MV-4-11 (cell line): ENCODE measurements at regions not wholly inside any gene's neighbourhood (a gene's known extent, or its start where the extent isn't known, plus 50 kb on each side); places are given as distances from the start of the nearest gene placed in this dataset.
"Not testable (repeated sequence)": the region's sequence is repeated elsewhere in the genome, so short reads cannot be mapped to it uniquely, and the experiment has no call there.

Experiments used
- DNase-seq: peaks from one replicate; lab custom pipeline; 2025; lab: John Stamatoyannopoulos, UW

DNA sequence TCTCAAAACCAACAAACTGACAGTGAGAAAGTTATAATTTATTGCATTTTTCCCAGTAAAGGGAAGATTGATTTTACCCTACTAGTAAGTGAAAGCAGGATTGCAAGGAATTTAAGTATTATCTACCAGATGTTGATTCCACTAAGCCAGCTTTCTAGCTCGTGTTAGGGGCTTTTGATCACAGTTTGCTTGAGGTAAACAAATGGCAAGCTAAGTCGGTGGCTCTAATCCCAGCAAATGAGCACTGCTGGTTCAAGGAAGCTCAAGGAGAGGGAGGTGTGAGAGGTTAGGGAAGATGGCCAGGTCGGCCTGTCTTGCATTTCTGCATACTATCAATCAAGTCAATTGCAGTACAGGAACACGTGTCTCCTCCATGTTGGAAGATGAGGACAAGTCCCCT, 448.7 kb upstream of the POM121L12 start:
- DNase-seq = no peak

GRCh38 chr7:52584041-52584440, 451.4 kb upstream of the POM121L12 start:
- DNase-seq = no peak

GRCh38 chr7:52573141-52573540, 462.3 kb upstream of the POM121L12 start:
- not testable (repeated sequence) for DNase-seq

DNA sequence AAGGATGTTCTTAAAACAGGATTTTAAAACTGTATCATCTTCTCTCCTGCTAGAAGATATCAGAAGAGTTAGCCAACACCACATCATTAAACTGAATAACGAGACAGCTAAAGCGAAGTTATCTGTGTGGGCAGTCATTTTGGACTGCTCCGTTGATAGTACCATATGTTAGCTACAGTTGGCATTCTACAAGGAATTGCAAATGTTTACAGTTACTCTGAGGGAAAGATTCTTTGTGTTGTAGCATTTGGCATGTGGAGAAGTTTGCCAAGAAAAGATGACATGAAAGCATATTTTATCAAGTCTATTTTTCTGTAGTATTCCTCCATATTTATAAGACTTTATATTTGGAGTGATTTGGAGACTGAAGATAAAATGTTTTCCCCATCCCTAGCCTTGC, 464.4 kb upstream of the POM121L12 start:
- no peak for DNase-seq

DNA sequence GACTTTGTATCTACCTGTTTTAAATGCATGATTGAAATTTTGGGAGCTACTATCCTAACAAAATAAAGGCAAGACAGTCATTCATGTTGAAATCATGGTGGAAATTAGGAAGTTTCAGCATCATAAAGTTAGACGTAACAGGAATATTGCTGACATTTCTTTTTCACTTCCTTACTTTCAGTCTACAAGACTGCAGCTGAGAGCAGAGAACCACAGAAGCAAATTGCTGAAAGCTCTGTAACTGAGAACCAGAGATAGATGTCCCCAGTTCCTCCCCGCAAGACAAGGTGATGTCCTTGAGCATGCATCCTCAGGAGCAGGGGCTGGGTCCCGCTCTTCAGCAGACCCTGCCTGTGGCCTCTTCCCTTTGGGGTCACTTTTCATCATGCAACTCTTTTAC, 466.3 kb upstream of the POM121L12 start:
- DNase-seq = peak; percentile 34

DNA sequence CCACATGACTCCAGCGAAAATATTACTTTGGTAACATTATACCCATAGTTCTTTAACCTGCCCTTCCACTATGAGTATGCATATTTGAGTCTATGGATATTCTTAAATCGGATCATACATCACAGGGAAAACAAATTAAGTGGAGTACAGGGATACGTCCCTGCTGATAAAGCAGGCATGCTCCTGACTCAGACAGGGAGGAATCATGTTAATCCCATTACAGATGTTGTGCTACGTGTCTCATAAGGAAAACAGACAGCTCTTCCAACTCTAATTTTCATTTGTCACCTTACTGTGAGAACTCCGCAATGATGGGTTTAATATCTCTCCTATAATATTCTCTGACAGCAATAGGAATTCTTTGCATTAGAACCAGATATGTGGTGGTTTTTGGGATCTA, 469.5 kb upstream of the POM121L12 start:
- DNase-seq = no peak

GRCh38 chr7:52555805-52556204, 479.6 kb upstream of the POM121L12 start:
- DNase-seq = no peak

DNA sequence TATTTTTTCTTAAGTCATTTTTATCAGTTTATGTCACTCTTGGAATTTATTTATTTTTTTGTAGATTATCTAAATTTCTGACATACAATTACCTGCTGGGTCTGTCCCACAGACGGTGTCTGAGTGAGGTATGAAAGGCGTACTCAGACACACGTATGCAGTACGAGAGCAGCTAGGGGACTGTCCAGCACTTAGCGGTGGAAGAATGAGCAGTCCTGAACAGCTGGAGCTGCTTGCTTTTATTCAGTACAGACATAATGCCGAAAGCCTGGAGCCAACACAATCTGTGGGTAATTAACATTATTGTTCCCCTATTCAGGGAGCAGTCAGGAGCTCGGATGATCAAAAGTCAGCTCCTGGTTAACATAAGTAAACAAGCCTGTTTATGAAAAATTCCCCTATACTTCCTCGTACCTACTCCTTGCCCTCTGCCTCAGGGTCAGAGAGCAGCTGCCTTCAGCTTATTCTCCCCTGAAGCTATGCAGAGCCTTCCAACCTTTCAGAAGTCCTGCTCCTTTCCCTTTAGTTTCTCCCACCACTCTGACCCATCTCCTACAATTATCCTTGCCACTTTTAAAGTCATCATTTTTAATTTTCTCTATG, 488.0 kb upstream of the POM121L12 start:
- DNase-seq = no peak

DNA sequence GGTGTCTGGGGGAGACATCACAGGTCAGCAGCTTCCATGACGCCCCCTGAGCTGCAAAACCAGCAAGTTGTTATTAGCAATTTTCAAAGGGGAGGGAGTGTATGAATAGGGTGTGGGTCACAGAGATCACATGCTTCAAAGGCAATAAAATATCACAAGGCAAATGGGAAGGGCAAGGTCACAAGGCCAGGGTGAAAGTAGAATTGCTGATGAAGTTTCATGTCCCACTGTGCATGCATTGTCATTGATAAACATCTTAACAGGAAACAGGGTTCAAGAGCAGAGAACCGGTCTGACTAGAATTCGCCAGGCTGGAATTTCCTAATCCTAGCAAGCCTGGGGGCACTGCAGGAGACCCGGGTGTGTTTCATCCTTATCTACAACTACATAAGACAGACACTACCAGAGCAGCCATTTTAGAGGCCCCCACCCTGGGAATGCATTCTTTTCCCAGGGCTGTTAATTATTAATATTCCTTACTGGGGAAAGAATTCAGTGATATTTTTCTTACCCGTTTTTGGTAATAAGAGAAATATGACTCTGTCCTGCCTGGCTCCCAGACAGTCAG, 494.2 kb upstream of the POM121L12 start:
- not testable (repeated sequence) for DNase-seq

DNA sequence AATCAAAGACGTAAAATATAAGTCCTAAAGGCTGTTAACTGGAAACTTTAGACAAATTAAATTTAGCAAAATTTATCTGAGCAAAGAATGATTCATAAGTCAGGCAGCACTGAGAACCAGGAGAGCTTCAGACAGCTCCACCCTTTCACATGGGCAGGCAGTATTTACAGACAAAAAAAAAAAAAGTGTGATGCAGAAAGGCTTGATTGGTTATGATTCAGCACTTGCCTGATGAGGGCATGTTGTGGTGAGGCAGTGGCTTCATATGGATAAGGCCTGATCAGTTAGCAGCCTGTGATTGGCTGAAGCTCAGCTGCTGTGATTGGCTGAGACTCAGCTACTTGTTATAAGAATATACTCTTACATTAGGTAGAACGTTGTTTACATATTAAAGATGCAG, 495.4 kb upstream of the POM121L12 start:
- no peak for DNase-seq

- DNase-seq = no peak
These were observed 496.0 kb upstream of the POM121L12 start for GRCh38 chr7:52539414-52539813.

- DNase-seq = no peak
These were observed 498.4 kb upstream of the POM121L12 start for GRCh38 chr7:52537051-52537450.

GRCh38 chr7:52525772-52526341, 509.6 kb upstream of the POM121L12 start:
- DNase-seq = no peak

- DNase-seq = no peak
These were observed 516.6 kb upstream of the POM121L12 start for GRCh38 chr7:52518869-52519268.

DNA sequence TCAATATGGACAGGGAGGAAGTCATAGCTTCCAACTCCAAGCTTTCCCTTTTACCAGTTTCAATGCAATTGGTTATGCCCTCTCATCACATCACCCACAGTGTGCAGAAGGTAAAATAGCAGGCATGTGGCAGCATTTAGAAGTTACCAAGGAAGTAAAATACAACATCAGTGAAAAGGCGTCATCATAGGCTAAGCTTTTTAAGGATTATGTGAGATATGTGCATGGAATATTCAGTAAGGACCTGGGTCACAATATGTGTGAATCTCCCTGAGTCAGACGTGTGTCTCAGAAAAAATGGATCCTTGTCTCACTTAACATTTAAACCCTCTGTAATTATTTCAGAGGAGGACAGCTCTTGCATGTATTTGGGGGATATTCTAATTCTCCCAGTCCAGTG, 522.8 kb upstream of the POM121L12 start:
- no peak for DNase-seq

DNA sequence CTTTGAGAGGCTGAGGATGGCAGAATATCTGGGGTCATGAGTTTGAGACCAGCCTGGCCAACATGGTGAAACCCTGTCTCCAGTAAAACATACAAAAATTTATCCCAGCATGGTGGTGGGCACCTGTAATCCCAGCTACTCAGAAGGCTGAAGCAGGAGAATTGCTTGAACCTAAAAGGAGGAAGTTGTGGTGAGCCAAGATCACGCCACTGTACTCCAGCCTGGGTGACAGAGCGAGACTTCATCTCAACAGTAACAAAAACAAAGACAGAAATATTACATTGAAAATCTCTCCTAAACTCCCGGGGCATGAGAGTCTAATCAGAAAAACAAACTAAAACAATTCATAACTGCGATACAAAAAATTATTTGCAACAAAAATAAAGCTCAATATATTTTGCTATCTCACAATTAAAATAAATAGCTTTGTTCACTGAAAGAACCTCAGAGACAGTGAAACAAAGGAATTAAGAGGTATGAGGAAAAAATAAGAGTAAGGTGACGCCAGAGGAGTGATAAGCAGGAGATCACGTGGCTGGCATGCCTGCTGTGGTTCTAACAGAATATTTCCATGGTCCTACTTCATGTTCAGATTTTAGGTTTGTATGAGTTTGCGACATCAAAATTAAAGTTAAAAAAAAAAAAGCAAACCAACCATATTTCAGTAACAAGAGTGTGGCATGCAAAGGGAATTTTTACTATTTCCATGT, 527.7 kb upstream of the POM121L12 start:
- DNase-seq = peak; percentile 68

- no peak for DNase-seq
These were observed 529.1 kb upstream of the POM121L12 start for GRCh38 chr7:52506325-52506724.

GRCh38 chr7:52504561-52504960, 530.9 kb upstream of the POM121L12 start:
- no peak for DNase-seq

GRCh38 chr7:52502281-52502680, 533.2 kb upstream of the POM121L12 start:
- DNase-seq = no peak

DNA sequence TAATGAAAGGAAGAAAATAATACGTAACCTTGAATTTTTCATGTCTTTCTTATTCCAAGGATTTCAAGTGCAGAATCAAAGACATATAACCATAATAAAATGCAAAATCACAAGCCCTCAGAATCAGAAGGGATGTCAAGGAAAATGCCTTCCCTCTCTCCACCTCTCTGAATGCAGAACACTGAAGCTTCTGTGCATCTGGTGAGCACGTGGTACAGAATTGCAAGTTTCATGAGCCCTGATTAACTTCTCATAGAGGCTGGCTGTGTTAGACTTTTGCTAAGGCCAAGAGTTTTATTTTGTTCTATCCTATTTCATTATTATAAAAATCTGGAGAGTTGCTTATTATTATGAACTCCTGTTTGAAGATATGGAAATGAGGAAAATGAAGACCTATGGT, 533.7 kb upstream of the POM121L12 start:
- DNase-seq = no peak

- no peak for DNase-seq
These were observed 534.6 kb upstream of the POM121L12 start for GRCh38 chr7:52500841-52501240.

DNA sequence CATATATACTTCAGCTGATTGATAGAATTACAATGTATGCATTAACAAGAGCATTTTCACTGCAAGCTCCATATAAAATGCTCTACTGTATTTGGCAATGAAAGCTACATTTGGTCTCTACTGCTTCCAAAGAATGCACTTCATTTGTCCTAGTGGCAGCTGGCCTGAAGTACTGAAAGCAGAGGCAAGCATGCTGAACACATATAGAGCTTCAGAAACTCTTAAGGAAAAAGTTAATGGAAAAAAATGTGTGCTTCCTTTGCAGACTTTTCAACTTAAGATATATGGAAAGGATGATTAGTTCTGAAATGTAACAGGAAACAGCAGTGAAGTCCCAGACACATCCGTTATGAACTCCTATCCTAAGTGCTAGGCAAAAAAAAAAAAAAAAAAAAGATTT, 537.1 kb upstream of the POM121L12 start:
- no peak for DNase-seq

GRCh38 chr7:52486267-52486666, 549.2 kb upstream of the POM121L12 start:
- DNase-seq = no peak
